ENCODE measurements at regions not wholly inside any gene's neighbourhood (a gene's known extent, or its start where the extent isn't known, plus 50 kb on each side); places are given as distances from the start of the nearest gene placed in this dataset.

GRCh38 chr3:102074946-102075345 is 225.6 kb downstream of the NFKBIZ start:
- Histone ChIP-seq H3K79me2 (ENCODE audit: insufficient read depth, low read length) (no peaks in the 10 kb centered on the region), H3K36me3 (replicated peaks in 1 of 2; ENCODE audit: control insufficient read depth in 1 of 2, insufficient read depth in 2 of 2, low read length in 2 of 2) (no peaks in the 10 kb centered on the region), H3K27me3 (ENCODE audit: control insufficient read depth in 1 of 2, insufficient read depth in 2 of 2, low read length in 2 of 2) (no peaks in the 10 kb centered on the region), H3K9ac (ENCODE audit: insufficient read depth, low read depth, low read length) (no peak overlapping the region), H3K4me3 (replicated peaks in 1 of 3; ENCODE audit: insufficient read depth in 1 of 3, low read depth in 2 of 3, low read length in 3 of 3) (no peak overlapping the region), H4K20me1 (ENCODE audit: insufficient read depth, low read length) (no peaks in the 10 kb centered on the region), H3K4me1 (ENCODE audit: insufficient read depth, low read length) (peaks cover 6% of the 10 kb centered on the region; the same call in 1 of the 2 replicates), H3K4me2 (ENCODE audit: low read depth, low read length) (no peak overlapping the region), H3K9me3 (ENCODE audit: low read length) (no peaks in the 10 kb centered on the region), H3K27ac (ENCODE audit: extremely low read length, insufficient read depth, low read length) (no peak overlapping the region), H2AFZ (ENCODE audit: low read length) (no peak overlapping the region)
- in situ Hi-C loops (cut with HindIII; ENCODE audit: extremely low pct_ligation_motif_present, low pct_unique_long_range_greater_than_20kb) (no loop called here), intact Hi-C loops (cut with micrococcal nuclease; ENCODE audit: unreplicated experiment) (no loop called here)
- CTCF ChIA-PET (ENCODE audit: low intra/inter-chr PET ratio, low total read pairs), result no interaction called here
- DNase-seq (ENCODE audit: low spot score) (no peak), ATAC-seq (no peak), FAIRE-seq (no peak)
- TF ChIP-seq ZBTB26 (CRISPR knock-in tag; IDR thresholded peaks at IDR 0.05; ENCODE audit: borderline replicate concordance) (no peak), ATF4 (CRISPR knock-in tag; IDR thresholded peaks at IDR 0.05) (no peak), ZNF672 (CRISPR knock-in tag; IDR thresholded peaks at IDR 0.05) (no peak)
- POLR2A ChIA-PET, result no interaction called here
- BruUV-seq (replicated peaks), result no TSS peak

- POLR2A ChIA-PET, result no interaction called here
- Histone ChIP-seq H3K4me2 (ENCODE audit: low read depth, low read length) (no peak overlapping the region), H3K9ac (ENCODE audit: insufficient read depth, low read depth, low read length) (no peak overlapping the region), H2AFZ (ENCODE audit: low read length) (no peak overlapping the region), H3K79me2 (ENCODE audit: insufficient read depth, low read length) (no peaks in the 10 kb centered on the region), H3K27me3 (ENCODE audit: control insufficient read depth in 1 of 2, insufficient read depth in 2 of 2, low read length in 2 of 2) (no peaks in the 10 kb centered on the region), H3K4me1 (ENCODE audit: insufficient read depth, low read length) (peaks cover 6% of the 10 kb centered on the region; the same call in 1 of the 2 replicates), H3K36me3 (replicated peaks in 1 of 2; ENCODE audit: control insufficient read depth in 1 of 2, insufficient read depth in 2 of 2, low read length in 2 of 2) (no peaks in the 10 kb centered on the region), H3K9me3 (ENCODE audit: low read length) (no peaks in the 10 kb centered on the region), H3K27ac (ENCODE audit: extremely low read length, insufficient read depth, low read length) (no peak overlapping the region), H3K4me3 (replicated peaks in 1 of 3; ENCODE audit: insufficient read depth in 1 of 3, low read depth in 2 of 3, low read length in 3 of 3) (no peak overlapping the region), H4K20me1 (ENCODE audit: insufficient read depth, low read length) (no peaks in the 10 kb centered on the region)
- intact Hi-C loops (cut with micrococcal nuclease; ENCODE audit: unreplicated experiment), result no loop called here
- DNase-seq (ENCODE audit: low spot score) (no peak), ATAC-seq (no peak), FAIRE-seq (no peak)
- CTCF ChIA-PET (ENCODE audit: low intra/inter-chr PET ratio, low total read pairs), result no interaction called here
- in situ Hi-C loops (cut with HindIII; ENCODE audit: extremely low pct_ligation_motif_present, low pct_unique_long_range_greater_than_20kb), result no loop called here
- 4% methylated on average over 3 of the region's 3 CpGs for WGBS (ENCODE audit: low lambda C conversion rate)
- BruUV-seq (replicated peaks), result no TSS peak
- no peak for TF ChIP-seq ATRX (CRISPR knock-in tag; IDR thresholded peaks at IDR 0.05; ENCODE audit: borderline replicate concordance)
- TF ChIP-seq TBX2 (CRISPR knock-in tag; IDR thresholded peaks at IDR 0.05; ENCODE audit: borderline replicate concordance), result no peak
- no peak for TF ChIP-seq KDM5B (CRISPR knock-in tag; IDR thresholded peaks at IDR 0.05; ENCODE audit: borderline replicate concordance)
- no peak for TF ChIP-seq ZMAT5 (CRISPR knock-in tag; IDR thresholded peaks at IDR 0.05; ENCODE audit: borderline replicate concordance, low read depth)
- no peak for TF ChIP-seq BCLAF1 (IDR thresholded peaks at IDR 0.05)
- no peak for TF ChIP-seq ZNF451 (CRISPR knock-in tag; IDR thresholded peaks at IDR 0.05)
- TF ChIP-seq HNF4G (IDR thresholded peaks at IDR 0.05; ENCODE audit: borderline replicate concordance, low read depth, low read length), result no peak
- TF ChIP-seq HNF4G (CRISPR knock-in tag; IDR thresholded peaks at IDR 0.05; ENCODE audit: borderline replicate concordance, low read depth), result no peak
- TF ChIP-seq ZNF777 (CRISPR knock-in tag; IDR thresholded peaks at IDR 0.05), result no peak
- TF ChIP-seq SETDB1 (CRISPR knock-in tag; IDR thresholded peaks at IDR 0.05; ENCODE audit: borderline replicate concordance), result no peak
- TF ChIP-seq NR3C1 (CRISPR knock-in tag; IDR thresholded peaks at IDR 0.05), result no peak
- TF ChIP-seq FOXA1 (IDR thresholded peaks at IDR 0.05), result no peak
- TF ChIP-seq FOXA1 (CRISPR knock-in tag; IDR thresholded peaks at IDR 0.05), result no peak
Measured at GRCh38 chr3:102078401-102078800, 229.1 kb downstream of the NFKBIZ start.
